Embryonic facial prominence (tissue), 1 donor: ENCODE measurements at regions not wholly inside any gene's neighbourhood (a gene's known extent, or its start where the extent isn't known, plus 50 kb on each side); places are given as distances from the start of the nearest gene placed in this dataset.
"Not testable (repeated sequence)": the region's sequence is repeated elsewhere in the genome, so short reads cannot be mapped to it uniquely, and the experiment has no call there.

Experiments used
- DNase-seq: peaks from one replicate; pipeline ENCODE4 v3.0.0-alpha.2; 2016; ENCODE audit errors: extremely low spot score

GRCh38 chr1:220475608-220476007 lies 52.3 kb upstream of the MARK1 start:
- DNase-seq: not testable (repeated sequence)

- DNase-seq: not testable (repeated sequence)
Observed at GRCh38 chr1:220475141-220475540, 52.8 kb upstream of the MARK1 start.

- no peak for DNase-seq
Observed at GRCh38 chr1:220473440-220473839, 54.5 kb upstream of the MARK1 start.

- no peak for DNase-seq
Observed at GRCh38 chr1:220462752-220463151, 65.2 kb upstream of the MARK1 start.

- DNase-seq: no peak
Observed at GRCh38 chr1:220458936-220459335, 69.0 kb upstream of the MARK1 start.

GRCh38 chr1:220457957-220458609 lies 69.9 kb upstream of the MARK1 start:
- DNase-seq: no peak

- no peak for DNase-seq
Observed at GRCh38 chr1:220455559-220455958, 72.4 kb upstream of the MARK1 start.

GRCh38 chr1:220454155-220454777 lies 73.7 kb upstream of the MARK1 start:
- no peak for DNase-seq

GRCh38 chr1:220453371-220453770 lies 74.6 kb upstream of the MARK1 start:
- DNase-seq: no peak

GRCh38 chr1:220451532-220451931 lies 76.4 kb upstream of the MARK1 start:
- no peak for DNase-seq

- DNase-seq: no peak
Observed at GRCh38 chr1:220450927-220451326, 77.0 kb upstream of the MARK1 start.

- no peak for DNase-seq
Observed at GRCh38 chr1:220448217-220448616, 79.7 kb upstream of the MARK1 start.

- not testable (repeated sequence) for DNase-seq
Observed at GRCh38 chr1:220444586-220444985, 83.3 kb upstream of the MARK1 start.

- no peak for DNase-seq
Observed at GRCh38 chr1:220441211-220441610, 86.7 kb upstream of the MARK1 start.

- DNase-seq: no peak
Observed at GRCh38 chr1:220438741-220439140, 89.2 kb upstream of the MARK1 start.

GRCh38 chr1:220432408-220432807 lies 95.5 kb upstream of the MARK1 start:
- DNase-seq: no peak

- DNase-seq: no peak
Observed at GRCh38 chr1:220431554-220432239, 96.2 kb upstream of the MARK1 start.

- no peak for DNase-seq
Observed at GRCh38 chr1:220430586-220430985, 97.3 kb upstream of the MARK1 start.

- no peak for DNase-seq
Observed at GRCh38 chr1:220430059-220430458, 97.9 kb upstream of the MARK1 start.

- DNase-seq: no peak
Observed at GRCh38 chr1:220426989-220427388, 100.9 kb upstream of the MARK1 start.

- DNase-seq: no peak
Observed at GRCh38 chr1:220425852-220426251, 102.1 kb upstream of the MARK1 start.

GRCh38 chr1:220421508-220421907 lies 106.4 kb upstream of the MARK1 start:
- no peak for DNase-seq

GRCh38 chr1:220420726-220421125 lies 107.2 kb upstream of the MARK1 start:
- DNase-seq: no peak
